22Rv1 (cell line): ENCODE measurements at regions not wholly inside any gene's neighbourhood (a gene's known extent, or its start where the extent isn't known, plus 50 kb on each side); places are given as distances from the start of the nearest gene placed in this dataset.

Source experiments
- H3K27ac ChIP-seq: fragments of 450-650 bp; 2 replicates; pipeline ENCODE4 v1.5.1; 2017
- CTCF ChIP-seq: fragments of 450-650 bp; IDR thresholded peaks from 2 replicates; pipeline ENCODE4 v1.5.1; 2017; ENCODE audit warnings: mild to moderate bottlenecking
- ZFX ChIP-seq: fragments of 450-650 bp; IDR thresholded peaks from 2 replicates; pipeline ENCODE4 v1.6.1; 2017; ENCODE audit warnings: antibody characterized with exemption, borderline replicate concordance

GRCh38 chr15:85935182-85935581 lies 140.5 kb upstream of the KLHL25 start:
- H3K27ac ChIP-seq: no peak overlapping the region
- no peak for TF ChIP-seq ZFX
- TF ChIP-seq CTCF: no peak

- no peak overlapping the region for H3K27ac ChIP-seq
- TF ChIP-seq ZFX (no peak), CTCF (no peak)
Measured at GRCh38 chr15:85937661-85938060, 142.0 kb upstream of the AGBL1 start.

- TF ChIP-seq CTCF (no peak), ZFX (no peak)
- H3K27ac ChIP-seq: no peak overlapping the region
Measured at GRCh38 chr15:85941186-85941855, 138.3 kb upstream of the AGBL1 start.

- TF ChIP-seq ZFX: no peak
- TF ChIP-seq CTCF: no peak
- no peak overlapping the region for H3K27ac ChIP-seq
Measured at GRCh38 chr15:85942632-85943031, 137.0 kb upstream of the AGBL1 start.

GRCh38 chr15:85943151-85943550 lies 136.5 kb upstream of the AGBL1 start:
- no peak overlapping the region for H3K27ac ChIP-seq
- no peak for TF ChIP-seq CTCF
- TF ChIP-seq ZFX: no peak

- no peak for TF ChIP-seq CTCF
- no peak for TF ChIP-seq ZFX
- no peak overlapping the region for H3K27ac ChIP-seq
Measured at GRCh38 chr15:85943791-85944190, 135.9 kb upstream of the AGBL1 start.

- no peak overlapping the region for H3K27ac ChIP-seq
Measured at GRCh38 chr15:85947021-85947420, 132.7 kb upstream of the AGBL1 start.

More at GRCh38 chr15:85947021-85947420, 132.7 kb upstream of the AGBL1 start:
- no peak for TF ChIP-seq CTCF
- TF ChIP-seq ZFX: no peak
